Stimulated activated naive CD4-positive, alpha-beta T cell (primary cell): ENCODE measurements at regions not wholly inside any gene's neighbourhood (a gene's known extent, or its start where the extent isn't known, plus 50 kb on each side); places are given as distances from the start of the nearest gene placed in this dataset.
A peak's percentile ranks its signal among the peaks of the same experiment; 100 is the strongest.

Experiments
- DNase-seq, 6 experiments: peaks; one replicate each; lab custom pipeline; 2025; lab: John Stamatoyannopoulos, UW

- peak in 2 of 6 experiments; percentile 3 to 4 for DNase-seq
Observed at GRCh38 chr3:5304789-5305683, 117.5 kb downstream of the EDEM1 start.

DNA sequence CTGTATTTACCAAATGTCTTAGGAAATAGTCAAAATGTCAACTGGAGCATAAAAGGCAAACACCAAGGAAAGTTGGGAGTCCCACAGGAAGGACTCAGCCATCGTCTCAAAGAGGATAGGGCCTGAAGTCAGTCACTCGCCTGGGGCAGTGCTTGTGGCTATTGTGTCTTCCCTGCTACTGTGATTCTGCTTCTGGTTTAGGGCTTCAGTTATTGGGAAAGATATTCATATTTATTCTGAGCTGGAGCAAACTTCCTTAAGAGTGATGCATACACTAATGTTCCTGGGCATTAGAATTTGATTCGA lies 118.1 kb downstream of the EDEM1 start:
- DNase-seq = no peak

- DNase-seq = no peak
Observed at GRCh38 chr3:5309171-5309570, 121.7 kb downstream of the EDEM1 start.

- DNase-seq = no peak
Observed at GRCh38 chr3:5309602-5310001, 122.1 kb downstream of the EDEM1 start.

DNA sequence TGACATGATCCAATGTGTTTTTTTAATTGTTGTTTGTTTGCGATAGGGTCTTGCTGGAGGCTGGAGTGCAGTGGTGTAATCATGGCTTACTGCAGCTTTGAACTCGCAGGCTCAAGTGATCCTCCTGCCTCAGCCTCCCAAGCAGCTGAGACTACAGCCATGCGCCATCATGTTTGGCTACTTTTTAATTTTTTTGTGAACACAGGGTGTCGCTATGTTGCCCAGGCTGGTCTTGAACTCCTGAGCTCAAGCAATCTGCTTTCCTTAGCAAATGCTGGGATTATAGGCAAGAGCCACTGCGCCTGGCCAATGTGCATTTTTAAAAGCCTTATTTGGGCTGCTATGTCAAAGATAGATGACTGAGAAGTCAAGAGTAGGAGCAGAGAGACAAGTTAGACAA lies 123.0 kb downstream of the EDEM1 start:
- DNase-seq = no peak

DNA sequence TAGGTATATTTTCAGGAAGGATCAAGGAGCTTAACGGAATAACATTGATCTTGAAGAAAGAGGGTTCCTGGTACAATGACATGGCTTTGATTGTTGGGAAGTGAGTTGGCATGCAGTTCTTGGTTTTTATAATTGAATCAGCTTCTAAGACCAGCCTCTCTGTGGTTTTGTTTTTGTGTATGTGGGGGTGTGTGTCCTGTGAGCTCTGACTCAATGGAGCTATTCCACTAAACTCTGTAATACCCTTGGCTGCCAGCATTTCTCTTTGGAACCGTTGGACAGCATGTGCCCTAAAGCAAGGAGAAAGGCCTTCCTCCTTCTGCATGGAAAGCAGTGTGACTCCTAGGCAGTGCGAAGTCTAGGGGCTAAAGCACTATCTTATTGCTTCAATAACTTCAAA lies 124.8 kb downstream of the EDEM1 start:
- DNase-seq = no peak

DNA sequence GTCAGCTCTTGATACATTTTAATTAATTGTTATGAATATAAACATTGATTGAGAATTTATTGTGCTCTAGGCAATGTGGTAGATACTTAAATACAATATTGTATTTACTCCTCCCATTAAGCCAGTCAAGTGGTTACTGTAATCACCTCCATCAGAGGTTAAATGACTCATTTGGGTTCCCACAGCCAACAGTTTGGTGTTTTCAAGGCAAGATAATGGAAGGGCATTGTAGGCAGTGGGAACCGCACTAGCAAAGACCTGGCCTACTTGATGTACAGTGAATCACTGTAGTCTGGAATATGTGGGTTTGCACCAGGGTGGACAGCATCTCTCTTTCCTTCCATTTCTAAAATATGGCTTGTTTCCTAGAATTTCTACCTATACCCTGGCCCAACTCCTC lies 127.4 kb downstream of the EDEM1 start:
- no peak for DNase-seq

- no peak for DNase-seq
Observed at GRCh38 chr3:5317557-5317956, 130.1 kb downstream of the EDEM1 start.

DNA sequence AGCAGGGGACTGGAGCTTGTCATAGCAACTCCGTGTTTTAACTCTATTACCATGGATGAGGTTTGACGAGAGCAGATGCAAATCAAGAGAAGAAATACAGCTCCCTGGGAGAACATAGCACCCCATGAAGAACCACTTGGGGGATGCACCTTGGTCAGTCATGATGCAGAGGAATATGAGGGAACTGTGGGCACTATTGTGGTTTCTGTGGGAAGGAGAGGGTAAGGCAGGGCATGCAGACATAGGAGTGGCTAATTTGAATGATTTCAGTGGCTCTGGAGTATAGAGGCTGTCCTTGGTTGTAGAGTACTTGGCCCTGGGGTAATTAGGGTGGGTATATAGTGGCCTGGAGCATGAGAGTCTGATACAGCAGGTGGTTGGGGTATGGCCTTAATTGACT lies 131.9 kb downstream of the EDEM1 start:
- no peak for DNase-seq

- no peak for DNase-seq
Observed at GRCh38 chr3:5321666-5322340, 134.3 kb downstream of the EDEM1 start.

DNA sequence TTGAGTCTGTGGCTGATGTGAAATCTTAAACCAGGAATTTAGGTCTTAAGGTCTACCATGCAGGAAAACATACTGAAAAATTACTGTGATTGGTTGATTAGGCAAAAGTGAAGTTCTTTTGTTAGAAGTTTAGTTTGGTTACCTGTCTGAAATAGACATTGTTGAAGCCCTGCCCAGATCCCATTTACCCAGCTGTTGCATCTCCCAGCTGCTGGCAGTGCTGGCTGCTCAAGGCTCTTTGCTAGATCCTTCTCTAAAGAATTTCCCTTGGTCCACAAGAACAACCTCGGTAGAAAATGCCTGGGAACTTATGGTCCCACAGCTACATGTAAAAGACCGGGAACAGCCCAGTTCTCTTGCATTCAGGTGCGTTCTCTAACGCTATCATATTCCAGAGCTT lies 137.3 kb downstream of the EDEM1 start:
- no peak for DNase-seq

DNA sequence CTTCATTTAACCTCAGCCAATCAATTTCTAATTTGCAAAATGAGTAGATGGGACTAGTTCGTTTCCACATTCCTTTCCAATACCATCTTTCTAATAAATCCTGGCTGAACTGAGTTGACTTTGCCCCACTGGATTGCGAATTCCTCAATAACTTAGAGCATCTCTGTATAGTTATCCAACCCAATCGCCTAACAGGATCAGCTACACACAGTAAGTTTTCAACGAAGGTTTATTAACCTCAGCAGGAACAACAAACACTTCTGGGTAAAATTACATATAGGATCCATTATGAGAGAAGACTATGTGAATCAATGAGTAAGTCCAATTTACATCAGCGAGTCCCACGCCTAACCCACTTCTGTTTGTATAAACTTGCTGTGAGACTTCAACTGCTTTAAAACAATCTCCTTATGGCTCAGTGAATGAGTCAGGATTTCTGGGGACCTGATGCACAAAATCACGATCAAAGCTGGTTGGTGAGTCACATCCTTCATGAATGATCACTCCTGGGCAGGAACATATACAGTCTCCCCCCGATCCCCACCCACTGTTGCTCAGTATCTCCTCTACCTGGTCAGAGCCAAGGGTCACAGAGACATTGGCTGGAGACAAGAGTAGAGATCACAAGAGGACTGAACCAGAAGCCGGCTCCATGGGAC lies 142.8 kb downstream of the EDEM1 start:
- DNase-seq = no peak

GRCh38 chr3:5331567-5332269 lies 144.2 kb downstream of the EDEM1 start:
- no peak for DNase-seq

DNA sequence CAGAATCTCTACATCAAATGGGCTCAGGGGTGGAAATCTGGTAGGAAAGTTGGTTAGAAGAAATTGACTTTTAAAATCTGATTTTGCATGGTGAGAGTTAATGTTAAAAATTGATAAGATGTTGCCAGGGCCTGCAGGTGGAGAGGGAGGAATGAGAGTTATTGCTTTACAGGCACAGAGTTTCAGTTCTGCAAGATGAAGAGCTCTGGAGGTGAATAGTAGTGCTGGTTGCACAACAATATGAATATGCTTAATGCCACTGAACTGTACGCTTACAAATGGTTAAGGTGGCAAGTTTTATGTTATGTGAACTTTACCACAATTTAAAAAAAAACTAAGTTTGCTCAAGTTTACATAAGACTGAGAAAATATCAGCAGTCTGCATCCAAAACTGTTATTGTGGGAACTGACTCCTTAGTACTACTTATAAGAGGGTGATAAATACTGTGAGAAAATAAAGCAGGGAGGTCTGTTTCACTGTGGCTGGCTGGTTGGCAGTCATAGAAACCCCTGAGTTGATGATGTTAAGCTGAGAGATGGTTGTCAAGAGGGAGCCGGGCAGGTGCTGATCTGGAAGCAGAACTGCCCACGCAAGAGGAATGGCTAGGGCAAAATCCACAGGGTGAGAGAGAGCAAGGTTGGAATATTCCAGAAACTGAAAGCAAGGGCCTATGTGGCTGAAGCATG lies 144.9 kb downstream of the EDEM1 start:
- DNase-seq = no peak

DNA sequence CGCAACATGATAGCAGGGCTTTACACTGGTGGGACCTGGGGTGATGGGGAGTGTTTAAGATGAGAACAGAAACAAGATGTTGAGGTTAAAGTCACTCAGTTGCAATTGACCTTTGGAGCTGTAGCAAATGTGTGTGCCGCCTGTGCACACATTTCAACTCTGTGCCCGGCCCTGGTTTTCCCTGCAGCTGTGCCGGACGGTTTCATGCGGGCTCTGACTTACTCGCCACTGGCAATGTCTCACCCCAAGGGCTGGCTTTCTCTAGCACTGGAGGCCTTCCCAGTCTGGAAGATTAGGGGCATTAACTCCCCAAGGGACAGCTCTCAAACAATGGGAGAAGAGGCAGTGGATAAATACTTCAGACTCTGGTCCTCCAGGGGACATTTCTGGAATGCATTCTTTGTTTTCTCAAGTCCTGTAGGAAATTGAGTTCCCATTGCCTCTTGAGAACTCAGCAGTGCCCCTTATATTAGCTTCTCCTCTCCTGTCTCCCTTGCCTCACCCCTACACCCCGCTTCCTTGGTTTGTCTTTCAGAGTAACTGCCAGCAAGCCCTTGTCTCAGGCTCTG lies 152.5 kb downstream of the EDEM1 start:
- no peak for DNase-seq

DNA sequence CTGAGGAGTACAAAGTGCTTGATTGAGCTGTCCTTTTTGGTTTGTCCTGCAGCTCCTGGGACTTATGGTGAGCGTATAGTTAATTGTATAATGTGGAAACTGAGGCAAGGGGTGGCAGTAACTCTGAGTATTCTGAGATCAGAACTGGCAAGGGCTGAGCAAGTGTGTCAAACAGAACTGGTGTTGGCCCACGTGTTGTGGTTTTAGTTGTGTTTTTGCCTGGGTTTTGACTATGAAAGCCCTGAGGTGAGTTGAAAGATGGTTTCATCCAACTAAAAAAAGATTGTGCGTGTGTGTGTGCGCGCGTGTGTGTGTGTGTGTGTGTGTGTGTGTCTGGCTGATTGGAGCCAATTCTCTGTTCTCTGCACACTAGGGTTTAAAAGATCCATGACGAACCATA lies 154.1 kb downstream of the EDEM1 start:
- no peak for DNase-seq

DNA sequence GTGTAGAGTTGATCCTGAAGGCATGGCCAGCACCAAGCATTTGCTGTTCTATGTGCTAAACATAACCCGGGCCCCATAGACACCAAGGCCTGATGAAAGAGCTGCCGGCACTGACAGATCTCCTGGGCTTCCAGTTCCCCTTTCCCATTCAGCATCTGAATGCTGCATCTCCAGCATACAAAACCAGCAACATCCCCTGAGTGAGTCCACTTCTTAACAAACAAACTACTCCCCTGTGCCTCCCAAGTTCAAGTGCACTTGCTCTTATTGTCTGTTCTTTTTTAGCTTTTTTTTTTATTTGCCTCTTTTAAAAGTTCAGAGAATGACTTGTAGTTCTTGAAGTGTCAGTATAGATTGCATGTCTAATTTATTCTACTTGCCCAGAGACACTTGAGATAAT lies 156.0 kb downstream of the EDEM1 start:
- DNase-seq = no peak

- no peak for DNase-seq
Observed at GRCh38 chr3:5344707-5345106, 157.2 kb downstream of the EDEM1 start.

DNA sequence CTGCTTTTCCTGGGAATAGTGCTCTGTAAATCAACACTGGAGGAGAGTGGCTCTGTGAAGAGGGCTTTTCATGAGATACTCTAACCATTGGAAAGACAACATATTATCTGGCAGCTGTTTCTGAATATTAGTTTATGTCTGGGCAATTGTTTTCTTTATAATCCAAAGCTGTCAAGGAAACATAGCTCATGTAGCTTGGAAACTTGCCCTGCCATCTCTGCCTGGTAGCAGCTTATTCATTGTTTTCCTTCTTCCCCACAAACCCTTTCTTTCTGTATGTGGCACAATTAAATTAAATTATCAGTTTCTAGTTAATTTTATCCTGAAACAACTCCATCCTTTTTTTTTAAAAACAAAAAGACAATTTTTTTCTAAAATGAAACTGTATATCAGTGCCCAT lies 160.0 kb downstream of the EDEM1 start:
- DNase-seq = no peak

- no peak for DNase-seq
Observed at GRCh38 chr3:5348229-5348902, 160.9 kb downstream of the EDEM1 start.

DNA sequence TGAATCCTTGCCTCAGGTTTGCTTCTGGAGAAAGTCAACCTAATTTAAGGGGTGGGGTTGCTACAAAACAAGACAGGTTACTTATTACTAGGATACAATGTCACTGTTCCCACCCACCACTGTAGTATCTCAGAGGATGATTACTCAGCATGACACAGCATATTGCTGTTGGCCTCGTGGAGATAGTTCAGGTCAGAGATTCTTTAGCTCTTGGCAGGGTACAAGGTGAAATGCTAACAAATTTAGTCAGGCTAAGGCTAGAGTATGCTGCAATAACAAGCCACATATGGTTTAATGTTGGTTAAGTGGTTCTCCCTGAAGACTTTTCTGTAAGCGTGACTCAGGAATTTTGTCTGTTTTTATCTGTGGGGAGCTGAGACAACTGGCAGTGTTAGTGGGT lies 161.8 kb downstream of the EDEM1 start:
- DNase-seq = no peak
